ENCODE measurements at regions not wholly inside any gene's neighbourhood (a gene's known extent, or its start where the extent isn't known, plus 50 kb on each side); places are given as distances from the start of the nearest gene placed in this dataset.

DNA sequence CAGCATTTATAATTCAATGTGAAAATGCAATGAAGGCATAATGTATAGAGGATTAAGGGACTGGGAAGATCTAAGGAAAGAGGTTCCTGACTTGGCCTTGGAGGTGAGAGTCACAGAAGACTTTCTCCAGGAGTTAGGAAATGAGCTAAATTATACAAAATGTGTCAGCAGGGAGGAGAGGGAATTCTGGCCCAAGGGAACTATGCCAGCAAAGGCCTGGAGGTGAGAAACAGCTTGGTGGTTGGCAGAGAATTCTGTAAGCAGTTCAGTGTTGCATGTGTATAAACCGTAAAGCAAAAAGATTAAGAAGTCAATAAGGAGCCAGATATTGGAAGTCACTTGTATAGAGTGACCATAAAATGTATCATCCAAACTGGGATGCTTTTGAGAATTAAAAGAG, 142.2 kb upstream of the SESN3 start:
- ATAC-seq (no peak), DNase-seq (ENCODE audit: low spot score) (no peak)
- no peaks in the 10 kb centered on the region for H3K4me1 Mint-ChIP-seq (ENCODE audit: low read depth in 2 of 2)
- no peaks in the 10 kb centered on the region for H3K9me3 Mint-ChIP-seq
- H3K27ac Mint-ChIP-seq: no peak overlapping the region
- H3K27me3 Mint-ChIP-seq: peaks cover 19 to 54% of the 10 kb centered on the region in 2 donors
- H3K4me3 Mint-ChIP-seq: no peak overlapping the region
- no peaks in the 10 kb centered on the region for H3K36me3 Mint-ChIP-seq

DNA sequence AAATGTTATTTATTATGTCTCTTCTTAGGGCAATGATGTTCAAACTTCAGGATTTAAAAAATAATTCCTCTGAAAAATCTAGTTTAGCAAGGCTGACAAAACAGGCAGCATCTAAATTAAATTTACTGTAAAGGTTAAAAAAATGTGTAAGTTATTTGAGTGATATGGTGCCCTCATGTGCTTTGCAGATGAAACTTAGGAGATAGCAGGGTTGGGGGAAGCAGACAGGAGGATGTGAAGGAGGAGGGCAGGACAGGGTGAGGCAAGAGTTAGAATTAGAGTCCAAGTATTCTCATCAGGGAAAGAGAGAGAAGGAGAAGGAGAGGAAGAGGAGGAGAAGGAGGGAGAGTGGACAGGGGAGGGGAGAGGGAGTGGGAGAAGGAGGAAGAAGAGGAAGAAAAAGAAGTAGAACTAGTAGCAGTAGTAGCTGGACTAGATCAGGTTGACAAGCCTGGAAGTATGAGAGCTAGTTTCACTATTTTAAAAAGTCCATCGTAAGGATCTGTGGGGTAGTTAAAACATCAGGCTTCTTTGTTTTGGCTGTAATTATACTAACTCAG, 141.2 kb upstream of the SESN3 start:
- ATAC-seq (no peak), DNase-seq (ENCODE audit: low spot score) (no peak)
- Mint-ChIP-seq H3K9me3 (no peaks in the 10 kb centered on the region), H3K4me1 (ENCODE audit: low read depth in 2 of 2) (no peaks in the 10 kb centered on the region), H3K4me3 (no peak overlapping the region), H3K36me3 (no peaks in the 10 kb centered on the region), H3K27me3 (peaks cover 19 to 49% of the 10 kb centered on the region in 2 donors), H3K27ac (no peak overlapping the region)

DNA sequence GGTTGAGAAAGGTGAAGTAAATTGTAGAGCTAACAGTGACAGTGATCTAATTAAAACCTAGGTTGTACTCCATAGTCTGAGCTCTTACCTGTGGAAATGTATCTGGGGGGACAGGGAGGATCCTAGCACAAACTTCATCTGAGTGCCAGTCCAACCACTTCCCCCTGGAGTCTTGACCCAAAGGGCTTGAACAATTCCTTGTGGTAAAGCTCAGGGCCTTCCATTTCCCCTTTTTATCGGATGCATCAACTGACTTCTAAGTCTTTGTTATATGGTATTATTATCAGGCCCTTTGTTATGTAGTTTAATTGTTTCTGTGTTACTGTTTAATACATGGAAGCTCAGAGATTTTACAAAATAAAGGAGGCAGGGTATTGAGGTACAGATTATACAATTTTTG, 140.2 kb upstream of the SESN3 start:
- DNase-seq (ENCODE audit: low spot score) (no peak), ATAC-seq (no peak)
- H3K36me3 Mint-ChIP-seq: no peaks in the 10 kb centered on the region
- H3K4me1 Mint-ChIP-seq (ENCODE audit: low read depth in 2 of 2): no peaks in the 10 kb centered on the region
- no peak overlapping the region for H3K27ac Mint-ChIP-seq
- H3K4me3 Mint-ChIP-seq: no peak overlapping the region
- H3K9me3 Mint-ChIP-seq: no peaks in the 10 kb centered on the region
- peaks cover 19 to 39% of the 10 kb centered on the region in 2 donors for H3K27me3 Mint-ChIP-seq

DNA sequence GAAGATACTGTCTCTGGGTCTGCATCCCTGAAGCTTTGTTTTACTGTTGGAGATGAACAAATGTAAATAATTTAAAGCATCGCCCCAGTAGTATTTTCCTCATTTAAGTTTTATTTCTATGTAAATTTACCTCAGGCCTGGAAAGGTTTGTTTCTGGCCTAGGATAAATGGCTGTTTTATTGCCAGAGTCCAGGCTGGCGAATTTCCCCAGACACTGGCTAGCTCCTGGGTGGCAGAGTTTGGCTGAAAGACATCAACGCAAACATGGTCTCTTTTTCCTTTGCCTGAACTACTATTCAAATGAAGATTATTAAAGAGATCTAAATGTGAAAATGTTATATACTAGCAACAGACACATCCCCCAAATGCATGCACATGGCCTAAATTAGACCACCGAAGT, 136.7 kb upstream of the SESN3 start:
- DNase-seq (ENCODE audit: low spot score) (no peak), ATAC-seq (no peak)
- no peaks in the 10 kb centered on the region for H3K9me3 Mint-ChIP-seq
- peaks cover 16 to 38% of the 10 kb centered on the region in 2 donors for H3K27me3 Mint-ChIP-seq
- H3K4me1 Mint-ChIP-seq (ENCODE audit: low read depth in 2 of 2): no peaks in the 10 kb centered on the region
- no peak overlapping the region for H3K27ac Mint-ChIP-seq
- no peaks in the 10 kb centered on the region for H3K36me3 Mint-ChIP-seq
- no peak overlapping the region for H3K4me3 Mint-ChIP-seq

DNA sequence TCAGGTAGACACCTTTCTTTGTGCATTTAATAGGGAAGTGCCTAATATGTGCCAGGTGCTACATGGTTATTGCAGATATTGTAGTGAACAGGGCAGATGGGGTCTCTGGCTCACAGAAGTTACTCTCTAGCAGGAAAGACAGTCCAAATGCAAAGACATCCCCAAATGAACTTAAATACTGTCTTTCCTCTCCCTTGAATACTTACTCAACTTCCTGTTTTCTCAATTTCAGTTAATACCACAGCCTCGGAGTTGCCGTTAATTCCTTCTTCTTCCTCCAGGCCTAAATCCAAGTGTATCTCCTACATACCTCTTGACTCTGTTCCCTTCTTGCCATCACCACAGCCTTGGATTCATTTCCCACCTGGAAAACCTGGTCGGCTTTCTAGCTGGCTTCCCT, 134.3 kb upstream of the SESN3 start:
- H3K9me3 Mint-ChIP-seq: no peaks in the 10 kb centered on the region

DNA sequence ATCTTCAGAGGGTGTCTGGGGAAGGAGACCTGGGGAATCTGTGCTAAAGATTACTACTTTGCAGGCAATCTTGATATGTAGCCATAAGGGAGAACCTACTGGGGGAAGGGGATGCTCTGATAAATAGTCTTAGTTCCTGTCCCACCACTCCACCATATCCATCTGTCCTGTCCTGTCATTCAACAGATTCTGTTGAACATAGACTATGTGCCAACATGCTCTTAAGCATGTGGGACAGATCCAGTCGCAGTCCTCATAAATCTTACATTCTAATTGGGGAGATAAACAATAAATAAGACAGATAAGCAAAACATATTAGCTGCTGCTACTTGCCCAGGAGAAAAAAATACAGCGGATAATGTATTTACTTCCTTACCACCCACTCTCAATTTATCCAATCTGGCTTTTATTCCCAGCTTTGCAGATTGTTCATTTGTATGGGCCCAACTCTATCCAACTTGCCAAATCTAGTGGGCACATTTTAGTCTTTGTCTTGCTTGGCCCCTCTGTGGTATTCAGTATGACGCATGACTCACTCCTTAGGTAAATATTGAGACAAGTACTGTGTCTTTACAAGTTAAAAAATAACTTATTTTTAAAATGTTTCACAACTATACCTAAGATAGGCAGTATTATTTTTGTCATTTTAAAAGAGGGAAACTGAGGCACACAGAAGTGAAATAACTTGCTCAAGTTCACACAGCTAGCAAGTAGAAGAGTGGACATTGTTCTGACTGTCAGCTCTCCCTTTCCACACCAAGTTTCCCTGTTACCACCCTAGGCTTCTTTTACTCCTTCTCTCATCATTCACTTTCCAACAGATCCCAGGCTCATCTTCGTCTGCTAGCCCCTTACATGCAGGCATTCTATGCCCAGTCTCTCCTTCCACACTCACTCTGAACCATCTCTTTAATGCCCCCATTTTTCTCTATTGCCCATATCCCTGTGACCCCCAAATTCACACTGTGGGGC, 133.6 kb upstream of the SESN3 start:
- no peaks in the 10 kb centered on the region for H3K36me3 Mint-ChIP-seq
- no peaks in the 10 kb centered on the region for H3K9me3 Mint-ChIP-seq
- no peaks in the 10 kb centered on the region for H3K4me1 Mint-ChIP-seq (ENCODE audit: low read depth in 2 of 2)
- no peak overlapping the region for H3K27ac Mint-ChIP-seq
- peaks cover 7 to 21% of the 10 kb centered on the region in 2 donors for H3K27me3 Mint-ChIP-seq
- no peak overlapping the region for H3K4me3 Mint-ChIP-seq
- DNase-seq (ENCODE audit: low spot score) (no peak), ATAC-seq (no peak)

More for the DNA sequence above, 134.3 kb upstream of the SESN3 start:
- H3K27ac Mint-ChIP-seq: no peak overlapping the region
- H3K27me3 Mint-ChIP-seq: peaks cover 11 to 28% of the 10 kb centered on the region in 2 donors
- no peaks in the 10 kb centered on the region for H3K4me1 Mint-ChIP-seq (ENCODE audit: low read depth in 2 of 2)
- ATAC-seq (no peak), DNase-seq (ENCODE audit: low spot score) (no peak)
- no peak overlapping the region for H3K4me3 Mint-ChIP-seq
- no peaks in the 10 kb centered on the region for H3K36me3 Mint-ChIP-seq

DNA sequence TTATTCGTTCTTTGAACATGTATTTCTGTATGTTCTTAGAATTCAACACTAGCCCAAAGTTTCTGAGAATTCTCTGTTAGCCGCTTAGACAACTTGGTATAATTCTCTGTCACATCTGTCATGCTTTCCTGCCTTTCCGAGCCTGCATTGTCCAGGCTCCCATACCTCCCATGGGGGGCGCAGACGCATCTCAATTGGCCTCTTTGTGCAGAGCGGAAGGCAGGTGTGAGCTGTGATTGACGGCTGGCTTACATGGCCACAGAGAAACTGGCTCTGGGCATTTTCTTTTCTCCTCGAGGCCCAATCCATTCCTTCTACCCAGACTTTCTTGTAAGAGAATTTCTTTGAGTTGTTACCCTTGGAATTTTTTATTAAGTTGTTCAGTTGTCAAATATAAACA, 132.7 kb upstream of the SESN3 start:
- Mint-ChIP-seq H3K36me3 (no peaks in the 10 kb centered on the region), H3K27me3 (peaks cover 3 to 12% of the 10 kb centered on the region in 2 donors), H3K27ac (no peak overlapping the region), H3K9me3 (no peaks in the 10 kb centered on the region), H3K4me1 (ENCODE audit: low read depth in 2 of 2) (no peaks in the 10 kb centered on the region), H3K4me3 (no peak overlapping the region)
- no peak for DNase-seq (ENCODE audit: low spot score)
- no peak for ATAC-seq

DNA sequence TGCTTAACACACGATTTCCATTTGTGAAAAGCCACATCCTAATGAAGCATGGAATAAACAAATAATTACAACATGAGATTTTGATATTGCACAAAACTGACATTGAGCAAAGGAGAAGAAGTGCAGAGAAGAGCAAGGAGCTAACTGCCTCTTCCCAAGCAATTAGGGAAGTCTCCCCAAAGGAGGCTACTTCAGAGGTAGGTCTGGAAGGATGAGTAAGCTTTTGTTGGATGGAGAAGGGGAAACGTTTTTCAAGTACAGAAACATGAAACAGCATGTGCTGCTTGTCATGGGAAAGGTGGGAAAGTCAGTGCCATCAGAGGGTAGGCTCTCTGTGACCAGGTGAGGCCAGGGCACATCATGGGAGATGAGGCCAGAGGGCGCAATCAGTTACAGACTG, 132.2 kb upstream of the SESN3 start:
- ATAC-seq (no peak), DNase-seq (ENCODE audit: low spot score) (no peak)
- Mint-ChIP-seq H3K27me3 (peaks cover 3 to 11% of the 10 kb centered on the region in 2 donors), H3K27ac (no peak overlapping the region), H3K36me3 (no peaks in the 10 kb centered on the region), H3K9me3 (no peaks in the 10 kb centered on the region), H3K4me1 (ENCODE audit: low read depth in 2 of 2) (no peaks in the 10 kb centered on the region), H3K4me3 (no peak overlapping the region)

DNA sequence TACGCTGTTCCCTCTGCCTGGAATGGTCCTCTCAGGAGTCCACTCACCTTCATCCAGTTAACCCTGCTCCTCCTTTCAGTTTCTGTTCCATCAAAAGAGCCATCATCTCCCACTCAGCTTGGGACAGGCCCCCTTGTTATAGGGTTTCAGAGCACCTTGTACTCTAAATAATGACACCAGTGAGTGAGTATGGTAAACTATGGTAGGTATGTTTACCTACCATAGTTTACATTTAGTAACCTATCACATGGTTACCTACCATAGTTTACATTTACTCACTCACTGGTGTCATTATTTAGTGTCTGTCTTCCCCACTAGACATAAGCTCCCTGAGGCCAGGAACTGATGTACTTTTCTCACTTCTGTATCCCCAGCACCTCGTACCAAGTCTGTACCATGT, 130.2 kb upstream of the SESN3 start:
- peaks cover 8 to 24% of the 10 kb centered on the region in 2 donors for H3K27me3 Mint-ChIP-seq
- DNase-seq (ENCODE audit: low spot score) (no peak), ATAC-seq (no peak)
- no peaks in the 10 kb centered on the region for H3K9me3 Mint-ChIP-seq
- H3K27ac Mint-ChIP-seq: no peak overlapping the region
- H3K36me3 Mint-ChIP-seq: no peaks in the 10 kb centered on the region
- H3K4me1 Mint-ChIP-seq (ENCODE audit: low read depth in 2 of 2): no peaks in the 10 kb centered on the region
- no peak overlapping the region for H3K4me3 Mint-ChIP-seq

DNA sequence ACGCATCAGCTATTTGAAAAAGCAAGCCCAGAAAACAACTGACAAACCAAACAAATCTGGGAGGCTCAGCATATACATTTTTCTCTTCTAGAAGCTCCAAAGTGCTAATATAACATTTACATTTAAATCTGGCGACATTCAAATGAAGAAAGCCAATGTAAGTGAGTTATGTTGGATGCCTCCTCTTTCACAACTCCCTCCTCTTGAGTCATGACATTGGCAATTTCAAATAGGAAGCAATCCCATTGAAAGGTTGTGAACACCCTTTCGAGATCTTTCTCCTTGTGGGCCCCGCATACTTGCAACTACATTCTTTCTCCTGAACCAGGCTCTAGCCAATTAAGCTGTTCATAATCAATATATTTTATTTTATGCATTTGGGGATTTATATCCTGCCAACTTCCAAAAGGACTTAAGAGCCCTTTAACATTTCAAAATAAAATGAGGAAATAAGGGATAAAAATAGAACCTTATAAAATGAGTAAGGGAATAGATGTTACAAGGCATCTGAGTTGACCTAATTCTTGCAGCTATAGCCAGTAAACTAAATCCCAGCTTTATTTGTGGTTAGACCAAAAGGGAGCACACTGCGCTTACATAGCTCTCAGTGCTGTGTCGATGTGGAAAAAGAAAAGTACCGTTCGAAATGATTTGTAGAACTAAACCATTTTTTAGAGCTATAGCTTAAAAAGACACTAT, 129.5 kb upstream of the SESN3 start:
- Mint-ChIP-seq H3K27ac (no peak overlapping the region), H3K4me1 (ENCODE audit: low read depth in 2 of 2) (no peaks in the 10 kb centered on the region), H3K9me3 (no peaks in the 10 kb centered on the region), H3K4me3 (no peak overlapping the region), H3K27me3 (peaks cover 8 to 21% of the 10 kb centered on the region in 2 donors), H3K36me3 (no peaks in the 10 kb centered on the region)
- ATAC-seq (no peak), DNase-seq (ENCODE audit: low spot score) (no peak)

DNA sequence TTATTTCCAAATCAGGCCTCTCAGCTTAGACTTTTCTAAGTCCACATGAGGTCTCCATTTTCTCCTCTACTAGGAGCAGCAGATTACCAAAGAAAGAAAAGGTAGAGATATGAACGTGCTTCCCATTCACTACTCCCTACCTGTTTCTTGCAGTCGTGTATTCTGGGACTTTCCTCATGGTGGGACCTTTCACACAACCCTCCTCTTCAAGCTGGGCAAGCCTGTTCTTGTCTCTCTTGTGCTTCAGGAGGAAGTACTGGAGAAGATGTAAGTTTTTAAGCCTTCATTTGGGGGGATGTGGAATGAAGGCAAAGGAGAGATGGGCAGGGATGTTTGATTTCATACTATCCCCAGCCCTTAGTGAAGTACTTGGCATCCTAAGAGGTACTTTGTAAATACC, 128.8 kb upstream of the SESN3 start:
- no peak overlapping the region for H3K4me3 Mint-ChIP-seq
- H3K27ac Mint-ChIP-seq: no peak overlapping the region
- DNase-seq (ENCODE audit: low spot score) (no peak), ATAC-seq (no peak)
- H3K4me1 Mint-ChIP-seq (ENCODE audit: low read depth in 2 of 2): no peaks in the 10 kb centered on the region
- H3K36me3 Mint-ChIP-seq: no peaks in the 10 kb centered on the region
- H3K27me3 Mint-ChIP-seq: peaks cover 7 to 13% of the 10 kb centered on the region in 2 donors
- H3K9me3 Mint-ChIP-seq: no peaks in the 10 kb centered on the region

DNA sequence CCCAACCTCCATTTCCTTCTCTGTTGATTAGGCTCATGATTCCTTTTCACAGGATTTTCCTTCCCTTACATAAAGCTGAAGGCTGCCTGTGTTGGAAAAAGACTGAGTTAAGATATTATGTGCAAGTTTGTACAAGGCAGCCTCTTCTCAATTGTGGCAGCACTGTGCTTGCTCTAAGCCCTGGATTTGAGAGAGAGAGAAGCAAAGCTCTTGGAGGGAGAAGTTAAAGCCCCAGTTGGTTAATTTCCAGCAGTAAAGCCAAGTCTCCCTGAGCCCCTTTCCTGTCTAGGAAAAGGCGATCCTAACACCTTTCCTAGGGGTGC, 128.3 kb upstream of the SESN3 start:
- Mint-ChIP-seq H3K9me3 (no peaks in the 10 kb centered on the region), H3K4me3 (no peak overlapping the region), H3K4me1 (ENCODE audit: low read depth in 2 of 2) (no peaks in the 10 kb centered on the region), H3K27ac (no peak overlapping the region), H3K27me3 (peaks cover 7 to 13% of the 10 kb centered on the region in 2 donors), H3K36me3 (no peaks in the 10 kb centered on the region)
- ATAC-seq (no peak), DNase-seq (ENCODE audit: low spot score) (no peak)

DNA sequence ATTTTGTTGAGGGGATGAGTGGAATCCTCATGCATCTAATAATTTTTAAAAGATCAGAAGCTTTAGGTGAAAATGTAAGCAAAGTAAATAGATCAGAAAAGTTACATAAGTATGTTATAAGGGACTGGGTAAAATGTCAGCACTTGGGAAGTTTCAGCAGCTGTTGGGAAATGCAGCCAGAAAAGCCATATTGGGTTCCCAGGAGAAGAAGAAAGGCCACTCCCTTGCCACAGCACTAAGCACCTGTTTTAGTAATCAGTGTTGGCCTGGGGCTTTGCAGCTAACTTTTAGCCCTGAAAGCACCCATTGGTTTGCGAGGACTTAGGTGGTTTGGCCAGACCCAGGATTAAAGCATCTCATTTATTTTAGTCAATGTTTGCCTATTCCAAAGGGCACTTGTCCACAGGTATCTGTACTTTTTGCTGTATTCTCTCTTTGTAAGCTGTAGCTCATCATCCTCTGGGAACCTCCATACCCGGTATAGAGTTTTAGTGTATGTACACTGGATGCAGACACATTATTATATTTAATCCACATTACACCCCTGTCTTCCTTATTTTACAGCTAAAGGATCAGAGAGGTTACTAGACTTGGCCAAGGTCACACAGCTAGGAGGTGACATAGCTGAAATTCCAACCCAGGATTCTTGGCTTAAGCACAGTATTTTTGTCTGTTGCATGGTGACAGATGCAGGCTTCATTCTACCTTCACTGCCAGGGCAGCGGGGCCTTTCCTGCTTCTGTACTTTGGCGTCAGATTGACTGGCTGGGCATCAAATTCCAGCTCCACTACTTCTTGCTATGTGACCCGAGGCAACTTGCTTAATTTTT, 127.7 kb upstream of the SESN3 start:
- no peaks in the 10 kb centered on the region for H3K9me3 Mint-ChIP-seq
- H3K36me3 Mint-ChIP-seq: no peaks in the 10 kb centered on the region
- H3K4me3 Mint-ChIP-seq: no peak overlapping the region
- H3K27me3 Mint-ChIP-seq: peaks cover 7 to 13% of the 10 kb centered on the region in 2 donors
- H3K27ac Mint-ChIP-seq: no peak overlapping the region
- DNase-seq (ENCODE audit: low spot score): no peak
- ATAC-seq: no peak
- H3K4me1 Mint-ChIP-seq (ENCODE audit: low read depth in 2 of 2): no peaks in the 10 kb centered on the region

Measured in natural killer cell treated with Interleukin-12 subunit alpha and Interleukin-12 subunit beta and Interleukin-15 and Interleukin-18, amount 100 ng/mL, for 72 hours (primary cell).